Stimulated activated naive CD8-positive, alpha-beta T cell treated with anti-CD3 and anti-CD28 coated beads, Interleukin-15, amount 100 ng/mL, for 72 hours (primary cell): ENCODE measurements at regions not wholly inside any gene's neighbourhood (a gene's known extent, or its start where the extent isn't known, plus 50 kb on each side); places are given as distances from the start of the nearest gene placed in this dataset.

Source experiments
- ATAC-seq: fragments of 150-1000 bp; cut with Tn5 transposase; 2 replicates; pipeline ENCODE4 v1.10.0; 2021; ENCODE audit warnings: mild to moderate bottlenecking, moderate library complexity
- DNase-seq, 2 donors: peaks; one replicate each; pipeline ENCODE4 v3.0.0; 2021 to 2022
- H3K27ac Mint-ChIP-seq, 2 donors: one replicate each; pipeline ENCODE4 v1.8.0; 2022; ENCODE audit warnings: mild to moderate bottlenecking in 2 of 2, mixed read lengths in 2 of 2, moderate library complexity in 2 of 2
- H3K27me3 Mint-ChIP-seq: one replicate; pipeline ENCODE4 v1.8.0; 2022; ENCODE audit warnings: mixed read lengths
- H3K4me1 Mint-ChIP-seq: one replicate; pipeline ENCODE4 v1.8.0; 2022; ENCODE audit warnings: mild to moderate bottlenecking, mixed read lengths
- H3K4me3 Mint-ChIP-seq, 2 donors: one replicate each; pipeline ENCODE4 v1.8.0; 2022; ENCODE audit warnings: mild to moderate bottlenecking in 2 of 2, mixed read lengths in 2 of 2, moderate library complexity in 1 of 2
- H3K9me3 Mint-ChIP-seq, 2 donors: one replicate each; pipeline ENCODE4 v1.8.0; 2022; ENCODE audit warnings: mixed read lengths in 2 of 2

GRCh38 chr4:14835708-14836425 lies 166.4 kb upstream of the CPEB2 start:
- H3K27me3 Mint-ChIP-seq, result peaks cover 6% of the 10 kb centered on the region

DNA sequence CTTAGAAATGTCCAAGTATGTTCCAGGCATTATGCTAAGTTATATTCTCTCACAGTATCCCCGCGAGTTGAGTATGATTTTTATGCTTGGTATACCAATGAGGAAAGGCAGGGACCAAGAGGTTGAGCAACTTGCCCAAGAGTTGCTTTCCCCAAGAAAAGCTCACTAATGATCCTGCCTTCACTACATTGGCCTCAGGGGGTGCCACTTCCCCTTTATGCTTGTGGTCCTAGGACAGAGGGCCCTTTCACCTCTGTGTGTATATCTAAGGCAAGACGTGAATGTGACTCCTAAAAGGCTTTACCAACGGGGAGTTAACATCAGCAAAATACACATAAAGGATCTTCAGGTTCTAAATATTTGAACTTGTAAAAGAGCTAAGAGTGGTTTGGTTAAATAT lies 164.4 kb upstream of the CPEB2 start:
- Mint-ChIP-seq H3K27me3 (no peaks in the 10 kb centered on the region), H3K4me1 (no peaks in the 10 kb centered on the region), H3K27ac (no peak overlapping the region), H3K4me3 (no peak overlapping the region), H3K9me3 (peaks cover 0 to 5% of the 10 kb centered on the region in 2 donors)
- DNase-seq (no peak), ATAC-seq (no peak)

More at GRCh38 chr4:14835708-14836425, 166.4 kb upstream of the CPEB2 start:
- no peak for ATAC-seq
- DNase-seq, result no peak
- no peak overlapping the region for H3K4me3 Mint-ChIP-seq
- H3K9me3 Mint-ChIP-seq, result no peaks in the 10 kb centered on the region
- H3K4me1 Mint-ChIP-seq, result no peaks in the 10 kb centered on the region
- H3K27ac Mint-ChIP-seq, result no peak overlapping the region

DNA sequence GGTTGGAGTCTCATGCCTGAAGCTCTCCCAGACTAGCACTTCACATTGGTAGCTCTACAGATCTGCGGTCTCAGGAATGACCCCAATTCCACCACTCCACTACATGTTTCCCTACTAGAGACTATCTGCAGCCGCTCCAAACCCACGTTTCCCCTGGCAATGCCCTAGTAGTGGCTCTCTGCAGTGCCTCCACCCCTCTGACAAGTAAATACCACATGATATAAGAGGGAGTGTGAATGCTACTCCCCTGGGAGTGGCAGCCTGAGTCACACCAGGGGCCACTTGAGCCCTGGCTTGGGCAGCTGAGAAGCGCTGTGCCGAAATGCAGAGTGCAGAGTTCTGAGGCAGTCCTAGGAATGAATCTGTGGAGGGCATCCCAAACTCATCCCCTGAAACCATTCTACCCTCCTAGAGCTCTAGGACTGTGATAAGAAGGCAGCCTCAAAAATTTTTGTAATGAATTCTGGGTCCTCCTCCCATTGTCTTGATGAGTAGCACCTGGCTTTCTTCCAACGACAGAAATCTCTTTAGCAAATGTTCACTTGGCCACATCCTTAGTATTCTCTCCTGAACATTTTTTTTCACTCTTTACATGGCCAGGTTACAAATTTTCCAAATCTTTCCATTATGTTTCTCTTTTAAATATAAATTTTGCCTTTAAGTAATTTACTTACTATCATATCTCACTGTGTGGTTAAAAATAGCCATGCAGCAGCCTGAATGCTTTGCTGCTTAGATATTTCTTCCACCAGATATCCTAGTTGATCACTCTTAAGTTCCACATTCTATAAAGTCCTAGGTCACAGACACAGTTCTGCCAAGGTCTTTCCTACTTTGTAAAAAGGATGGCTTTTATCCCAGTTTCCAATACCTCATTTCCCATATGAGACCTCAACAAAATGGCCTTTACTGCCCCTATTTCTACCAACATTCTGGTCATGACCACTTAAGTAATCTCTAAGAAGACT lies 160.2 kb upstream of the CPEB2 start:
- ATAC-seq (no peak), DNase-seq (no peak)
- Mint-ChIP-seq H3K4me1 (no peaks in the 10 kb centered on the region), H3K27ac (peak overlapping the region in 1 of 2 donors; percentile 17), H3K27me3 (no peaks in the 10 kb centered on the region), H3K4me3 (no peak overlapping the region), H3K9me3 (peaks cover 1 to 5% of the 10 kb centered on the region in 2 donors)

- Mint-ChIP-seq H3K4me3 (no peak overlapping the region), H3K9me3 (peaks cover 5 to 8% of the 10 kb centered on the region in 2 donors), H3K4me1 (no peaks in the 10 kb centered on the region), H3K27me3 (no peaks in the 10 kb centered on the region), H3K27ac (no peak overlapping the region)
- ATAC-seq (no peak), DNase-seq (no peak)
Measured at GRCh38 chr4:14842964-14843630, 159.2 kb upstream of the CPEB2 start.

GRCh38 chr4:14844061-14844460 lies 158.2 kb upstream of the CPEB2 start:
- Mint-ChIP-seq H3K4me1 (no peaks in the 10 kb centered on the region), H3K27me3 (no peaks in the 10 kb centered on the region), H3K9me3 (peaks cover 5 to 8% of the 10 kb centered on the region in 2 donors), H3K4me3 (no peak overlapping the region), H3K27ac (no peak overlapping the region)
- ATAC-seq (no peak), DNase-seq (no peak)

DNA sequence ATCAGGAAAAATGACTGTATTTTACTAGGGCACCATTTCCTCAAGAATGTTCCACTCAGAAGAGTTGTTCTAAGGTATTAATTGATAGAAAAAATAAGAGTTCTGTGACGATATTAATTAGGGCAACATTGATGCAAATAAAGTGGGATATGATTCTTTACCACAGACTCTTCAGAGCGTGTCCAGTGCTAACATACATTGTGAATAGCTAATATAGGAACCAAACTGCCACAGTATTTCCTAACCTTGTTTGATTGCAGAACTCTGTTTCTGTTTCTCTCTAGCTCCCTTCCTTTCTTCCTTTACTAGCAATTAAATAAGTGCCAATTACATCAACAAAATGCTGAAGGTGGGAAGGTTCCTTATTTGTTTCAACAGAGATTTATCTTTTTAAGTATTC lies 154.1 kb upstream of the CPEB2 start:
- H3K4me3 Mint-ChIP-seq, result no peak overlapping the region
- H3K27me3 Mint-ChIP-seq, result peaks cover 16% of the 10 kb centered on the region
- peaks cover 6 to 16% of the 10 kb centered on the region in 2 donors for H3K9me3 Mint-ChIP-seq
- DNase-seq (no peak), ATAC-seq (no peak)
- peaks cover 9% of the 10 kb centered on the region for H3K4me1 Mint-ChIP-seq
- no peak overlapping the region for H3K27ac Mint-ChIP-seq

DNA sequence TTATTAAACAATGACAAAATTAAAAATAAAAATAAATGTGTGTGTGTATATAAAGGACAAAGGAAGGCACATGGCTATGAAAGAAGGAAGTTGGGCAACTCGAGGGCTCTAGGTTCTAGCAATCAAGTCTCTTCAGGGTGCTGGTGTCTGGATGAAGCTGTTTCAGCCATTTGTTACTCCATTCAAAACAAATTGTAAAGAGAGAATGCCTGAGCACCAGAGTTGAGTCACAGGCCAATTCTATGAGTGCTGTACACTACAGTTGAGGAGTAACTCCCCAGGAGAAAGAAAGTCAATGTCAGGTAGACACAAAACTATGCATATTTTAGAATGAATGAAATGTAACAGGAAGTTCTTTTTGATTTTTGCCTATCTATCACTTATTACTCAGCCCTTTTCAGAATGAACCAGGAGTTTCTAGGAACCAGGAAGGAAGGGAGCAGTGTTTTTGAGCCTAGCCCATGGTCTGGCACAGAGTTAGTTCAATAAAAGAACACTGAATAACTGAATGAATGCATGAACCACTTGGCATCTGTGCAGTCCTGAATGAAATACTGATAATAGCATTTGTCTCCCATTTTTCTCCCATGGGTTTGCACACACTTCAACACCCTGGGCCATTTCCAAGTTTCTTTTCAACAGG lies 151.7 kb upstream of the CPEB2 start:
- ATAC-seq, result no peak
- Mint-ChIP-seq H3K27me3 (peaks cover 20% of the 10 kb centered on the region), H3K4me1 (peaks cover 20% of the 10 kb centered on the region), H3K9me3 (peaks cover 13 to 24% of the 10 kb centered on the region in 2 donors), H3K4me3 (no peak overlapping the region), H3K27ac (no peak overlapping the region)
- no peak for DNase-seq

DNA sequence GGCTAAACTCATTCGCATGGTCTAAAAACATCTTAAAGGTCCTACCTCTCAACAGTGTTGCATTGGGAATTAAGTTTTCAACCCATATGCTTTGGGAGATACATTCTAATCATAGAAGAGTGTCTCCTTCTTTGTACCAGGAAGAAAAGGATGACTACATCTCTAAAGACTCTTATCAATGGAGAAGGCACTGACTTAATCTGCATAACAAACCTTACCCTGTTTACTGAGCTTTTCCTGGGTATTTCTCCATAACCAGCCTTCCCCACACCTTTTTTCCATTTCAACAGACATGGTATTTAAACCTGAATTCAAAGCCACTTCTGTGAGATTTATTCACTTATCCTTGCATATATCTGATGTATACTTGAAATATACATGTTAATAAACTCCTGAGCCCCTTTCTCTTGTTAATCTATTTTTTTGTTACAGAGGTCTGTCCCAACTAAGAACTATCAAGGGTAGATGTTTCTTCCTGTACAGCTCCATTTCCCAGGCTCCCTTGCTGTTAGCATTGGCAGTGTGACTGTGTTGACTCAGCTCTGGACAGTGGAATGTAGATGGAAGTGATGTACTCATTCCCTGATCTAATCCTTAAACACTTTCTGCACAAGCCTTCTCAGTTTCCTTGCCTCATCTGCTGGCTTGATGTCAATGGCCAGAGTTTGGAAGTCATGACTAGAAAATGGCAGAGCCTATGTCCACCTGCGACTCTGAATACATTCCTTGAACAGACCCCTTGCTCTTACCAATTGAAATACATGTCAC lies 148.9 kb upstream of the CPEB2 start:
- Mint-ChIP-seq H3K27ac (no peak overlapping the region), H3K4me1 (peaks cover 40% of the 10 kb centered on the region), H3K27me3 (peaks cover 20% of the 10 kb centered on the region), H3K9me3 (peaks cover 13 to 20% of the 10 kb centered on the region in 2 donors), H3K4me3 (no peak overlapping the region)
- DNase-seq (no peak), ATAC-seq (no peak)

GRCh38 chr4:14855719-14856061 lies 146.6 kb upstream of the CPEB2 start:
- Mint-ChIP-seq H3K4me1 (peaks cover 36% of the 10 kb centered on the region), H3K4me3 (peak overlapping the region in 1 of 2 donors; percentile 45)
- ATAC-seq, result no peak

DNA sequence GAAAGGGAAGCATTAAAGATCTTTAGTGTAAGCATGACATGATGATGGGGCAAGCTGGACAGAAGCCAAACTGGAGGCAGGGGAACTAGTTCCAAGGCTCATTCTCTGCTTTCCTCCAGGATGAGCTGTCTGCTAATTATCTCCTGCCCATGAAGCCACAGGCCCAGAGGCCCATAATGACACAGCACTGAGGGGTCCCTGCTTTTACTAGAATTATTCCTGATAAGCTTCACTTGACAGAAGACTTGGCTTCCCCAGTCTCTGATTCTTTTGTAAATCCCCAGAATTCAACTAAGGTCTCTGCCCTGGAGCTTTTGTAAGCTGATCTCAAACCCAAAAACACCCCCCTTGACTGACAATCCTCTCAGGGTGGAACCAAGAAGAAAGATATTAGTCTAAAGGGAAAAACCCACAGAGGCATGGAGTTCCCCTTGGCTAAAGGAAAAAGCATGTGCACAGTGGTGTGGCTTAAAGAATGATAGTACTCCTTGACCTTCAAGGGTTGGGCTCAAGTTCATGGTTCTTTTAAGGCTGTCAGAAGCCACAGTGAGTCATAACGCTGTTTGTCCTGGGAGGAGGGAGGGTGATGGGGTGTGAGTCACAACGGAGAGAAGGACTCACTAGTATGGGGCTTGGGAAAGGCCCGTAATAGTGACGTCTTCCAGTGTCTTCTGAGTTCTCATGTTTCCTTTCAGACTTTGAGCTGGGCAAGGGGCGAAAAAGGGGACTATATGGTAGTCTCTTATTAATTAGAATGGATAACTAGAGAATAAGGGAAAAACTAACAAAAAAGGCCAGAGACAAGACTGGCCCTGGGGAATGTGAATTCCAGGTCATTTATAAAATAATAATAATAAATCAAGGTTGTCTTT lies 146.0 kb upstream of the CPEB2 start:
- Mint-ChIP-seq H3K27me3 (peaks cover 39% of the 10 kb centered on the region), H3K9me3 (peaks cover 13 to 20% of the 10 kb centered on the region in 2 donors), H3K4me1 (peaks cover 33% of the 10 kb centered on the region), H3K27ac (peak overlapping the region; percentile 83 to 85), H3K4me3 (peak overlapping the region; percentile 45 to 47)
- ATAC-seq (peak; percentile 98), DNase-seq (peak; percentile 70 to 86)

More at GRCh38 chr4:14855719-14856061, 146.6 kb upstream of the CPEB2 start:
- H3K27me3 Mint-ChIP-seq, result peaks cover 34% of the 10 kb centered on the region
- peak overlapping the region in 1 of 2 donors; percentile 4 for H3K27ac Mint-ChIP-seq
- no peak for DNase-seq
- H3K9me3 Mint-ChIP-seq, result peaks cover 13 to 20% of the 10 kb centered on the region in 2 donors

- peaks cover 13 to 20% of the 10 kb centered on the region in 2 donors for H3K9me3 Mint-ChIP-seq
- DNase-seq (no peak), ATAC-seq (no peak)
- no peak overlapping the region for H3K4me3 Mint-ChIP-seq
- H3K27ac Mint-ChIP-seq, result no peak overlapping the region
- H3K4me1 Mint-ChIP-seq, result peaks cover 33% of the 10 kb centered on the region
- H3K27me3 Mint-ChIP-seq, result peaks cover 43% of the 10 kb centered on the region
Measured at GRCh38 chr4:14856934-14857235, 145.4 kb upstream of the CPEB2 start.

DNA sequence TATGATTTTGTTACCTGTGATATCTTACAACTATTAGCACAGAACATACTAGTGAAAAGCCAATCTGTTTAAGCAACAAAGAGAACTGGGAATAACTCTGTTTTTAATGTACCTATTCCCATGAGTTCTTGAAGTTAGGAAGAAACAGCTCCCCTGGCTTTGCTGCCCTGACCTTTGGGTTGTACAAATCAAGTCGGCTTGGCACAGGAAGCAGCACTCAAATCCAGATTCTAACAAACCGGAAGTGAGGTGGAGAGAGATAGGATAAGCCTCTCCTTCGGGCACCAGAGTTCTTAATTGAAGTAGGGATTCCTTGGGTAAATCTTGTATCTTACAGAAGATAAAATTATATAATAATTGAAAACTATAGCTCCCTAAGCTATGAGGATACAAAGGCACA lies 144.8 kb upstream of the CPEB2 start:
- DNase-seq (no peak), ATAC-seq (no peak)
- H3K27ac Mint-ChIP-seq, result no peak overlapping the region
- no peak overlapping the region for H3K4me3 Mint-ChIP-seq
- H3K4me1 Mint-ChIP-seq, result peaks cover 33% of the 10 kb centered on the region
- peaks cover 43% of the 10 kb centered on the region for H3K27me3 Mint-ChIP-seq
- peaks cover 9 to 15% of the 10 kb centered on the region in 2 donors for H3K9me3 Mint-ChIP-seq

DNA sequence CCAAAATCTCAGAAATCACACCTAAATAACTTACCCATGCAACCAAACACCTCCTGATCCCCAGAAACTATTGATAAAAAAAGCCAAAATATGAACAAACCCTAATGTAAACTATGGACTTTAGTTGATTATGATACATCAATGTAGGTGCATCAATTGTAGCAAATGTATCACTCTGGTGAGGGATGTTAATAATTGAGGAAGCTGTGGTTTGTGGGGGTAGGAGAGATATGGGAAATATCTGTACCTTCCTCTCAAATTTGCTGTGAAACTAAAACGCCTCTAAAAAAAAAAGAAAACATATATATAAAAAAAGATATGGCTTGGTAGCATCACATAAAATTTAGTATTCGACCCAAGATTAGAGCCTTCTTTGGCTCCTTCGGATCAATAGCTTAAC lies 144.3 kb upstream of the CPEB2 start:
- peaks cover 33% of the 10 kb centered on the region for H3K4me1 Mint-ChIP-seq
- no peak overlapping the region for H3K4me3 Mint-ChIP-seq
- peaks cover 7 to 11% of the 10 kb centered on the region in 2 donors for H3K9me3 Mint-ChIP-seq
- peaks cover 41% of the 10 kb centered on the region for H3K27me3 Mint-ChIP-seq
- ATAC-seq (no peak), DNase-seq (no peak)
- H3K27ac Mint-ChIP-seq, result no peak overlapping the region

DNA sequence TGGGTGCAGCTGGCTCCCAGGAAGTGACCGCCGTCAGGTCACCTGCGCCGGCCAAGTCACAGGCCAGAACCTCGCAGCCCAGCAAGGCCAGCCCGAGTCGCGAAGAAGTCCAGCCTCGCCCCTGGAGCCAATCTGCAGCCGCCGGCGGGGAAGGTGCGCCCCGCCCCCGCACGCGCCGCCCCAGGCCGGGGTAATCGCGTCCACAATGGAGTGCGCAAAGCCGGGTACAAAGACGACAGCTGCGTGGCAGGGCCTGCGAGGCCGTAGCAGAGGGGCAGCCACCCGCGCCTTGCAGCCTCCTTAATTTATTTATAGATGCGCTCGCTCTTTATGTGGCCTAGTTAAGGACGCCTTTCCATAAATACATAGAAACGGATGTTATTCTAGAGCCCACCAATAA lies 139.4 kb upstream of the CPEB2 start:
- no peak overlapping the region for H3K27ac Mint-ChIP-seq
- no peaks in the 10 kb centered on the region for H3K9me3 Mint-ChIP-seq
- H3K27me3 Mint-ChIP-seq, result peaks cover 73% of the 10 kb centered on the region
- DNase-seq, result no peak
- no peaks in the 10 kb centered on the region for H3K4me1 Mint-ChIP-seq
- H3K4me3 Mint-ChIP-seq, result no peak overlapping the region
- ATAC-seq, result no peak
